ENCODE measurements at regions not wholly inside any gene's neighbourhood (a gene's known extent, or its start where the extent isn't known, plus 50 kb on each side); places are given as distances from the start of the nearest gene placed in this dataset.
"Not testable (repeated sequence)": the region's sequence is repeated elsewhere in the genome, so short reads cannot be mapped to it uniquely, and the experiment has no call there.

- no peak for DNase-seq (ENCODE audit: low read depth in 1 of 2, low spot score in 1 of 2)
- Histone ChIP-seq H3K27ac (replicated peaks) (no peak overlapping the region), H3K4me3 (replicated peaks; ENCODE audit: insufficient read depth, low read length) (no peak overlapping the region), H3K27me3 (ENCODE audit: insufficient read depth, poor library complexity, severe bottlenecking) (no peaks in the 10 kb centered on the region)
- TF ChIP-seq SPI1 (IDR thresholded peaks at IDR 0.05; ENCODE audit: borderline replicate concordance, low read depth) (no peak), REST (IDR thresholded peaks at IDR 0.05; ENCODE audit: insufficient replicate concordance, low read depth) (no peak), CTCF (IDR thresholded peaks at IDR 0.05; ENCODE audit: insufficient read depth, low read length) (no peak), POLR2AphosphoS5 (IDR thresholded peaks at IDR 0.05; ENCODE audit: low read depth) (no peak), GABPA (IDR thresholded peaks at IDR 0.05; ENCODE audit: low read depth) (no peak)
These were observed 53.6 kb upstream of the KCNK2 start for GRCh38 chr1:215028954-215029353.

GRCh38 chr1:215030581-215030980, 52.0 kb upstream of the KCNK2 start:
- H3K27me3 ChIP-seq (ENCODE audit: insufficient read depth, poor library complexity, severe bottlenecking); H3K27ac ChIP-seq (replicated peaks); DNase-seq (ENCODE audit: low read depth in 1 of 2, low spot score in 1 of 2); H3K4me3 ChIP-seq (replicated peaks; ENCODE audit: insufficient read depth, low read length): not testable (repeated sequence)

GRCh38 chr1:215031392-215031791, 51.1 kb upstream of the KCNK2 start:
- TF ChIP-seq REST (IDR thresholded peaks at IDR 0.05; ENCODE audit: insufficient replicate concordance, low read depth) (no peak), GABPA (IDR thresholded peaks at IDR 0.05; ENCODE audit: low read depth) (no peak)
- H3K4me3 ChIP-seq (replicated peaks; ENCODE audit: insufficient read depth, low read length), result no peak overlapping the region
- H3K27me3 ChIP-seq (ENCODE audit: insufficient read depth, poor library complexity, severe bottlenecking), result no peaks in the 10 kb centered on the region
- no peak for DNase-seq (ENCODE audit: low read depth in 1 of 2, low spot score in 1 of 2)
- H3K27ac ChIP-seq (replicated peaks), result no peak overlapping the region

All from HL-60 (cell line).